WTC11 (cell line): ENCODE measurements at regions not wholly inside any gene's neighbourhood (a gene's known extent, or its start where the extent isn't known, plus 50 kb on each side); places are given as distances from the start of the nearest gene placed in this dataset.

ENCODE experiments used
- ATAC-seq: fragments of 200-7000 bp; cut with Tn5 transposase; 2 replicates; pipeline ENCODE4 v1.10.0; 2021; ENCODE audit warnings: mild to moderate bottlenecking, moderate library complexity
- CTCF ChIA-PET: fragments of 300-600 bp; sonication (Branson Sonifier 250); formaldehyde crosslinking; loops from one replicate; lab custom pipeline; 2021; ENCODE audit warnings: antibody characterized with exemption; lab: Charles Lee
- POLR2A ChIA-PET: fragments of 350-600 bp; sonication (Branson Sonifier 250); formaldehyde crosslinking; loops from one replicate; lab custom pipeline; 2021; ENCODE audit warnings: antibody characterized with exemption; lab: Charles Lee
- DNase-seq: peaks from one replicate; pipeline ENCODE4 v3.0.0; 2021; ENCODE audit warnings: low spot score
- H3K27ac Mint-ChIP-seq: 2 replicates; pipeline ENCODE4 v1.8.0; 2021; ENCODE audit warnings: mixed read lengths
- H3K27me3 Mint-ChIP-seq: 2 replicates; pipeline ENCODE4 v1.8.0; 2021; ENCODE audit warnings: low read depth, mild to moderate bottlenecking, moderate library complexity, mixed read lengths
- H3K36me3 Mint-ChIP-seq: 2 replicates; pipeline ENCODE4 v1.8.0; 2021; ENCODE audit warnings: mixed read lengths
- H3K4me1 Mint-ChIP-seq: 2 replicates; pipeline ENCODE4 v1.8.0; 2022; ENCODE audit warnings: mixed read lengths
- H3K4me3 Mint-ChIP-seq: 2 replicates; pipeline ENCODE4 v1.8.0; 2021; ENCODE audit warnings: mild to moderate bottlenecking, moderate library complexity, mixed read lengths
- H3K9me3 Mint-ChIP-seq: 2 replicates; pipeline ENCODE4 v1.8.0; 2021; ENCODE audit warnings: mixed read lengths
- ELF4 ChIP-seq: sonication (generic); formaldehyde crosslinking; IDR thresholded peaks from 2 replicates; pipeline ENCODE4 v1.8.1; 2022; ENCODE audit warnings: low read depth, mild to moderate bottlenecking, moderate library complexity, missing genetic modification reagents
- ESRRA ChIP-seq: sonication (generic); formaldehyde crosslinking; IDR thresholded peaks from 2 replicates; pipeline ENCODE4 v1.8.1; 2022; ENCODE audit warnings: mild to moderate bottlenecking, missing genetic modification reagents, borderline replicate concordance
- FOXK1 ChIP-seq: sonication (generic); formaldehyde crosslinking; IDR thresholded peaks from 2 replicates; pipeline ENCODE4 v1.8.0; 2022; ENCODE audit warnings: mild to moderate bottlenecking, moderate library complexity, missing genetic modification reagents
- FOXP1 ChIP-seq: sonication (generic); formaldehyde crosslinking; IDR thresholded peaks from 2 replicates; pipeline ENCODE4 v1.8.0; 2022; ENCODE audit warnings: missing genetic modification reagents, mild to moderate bottlenecking, moderate library complexity, borderline replicate concordance
- OVOL2 ChIP-seq: fragments of 250-450 bp; sonication (Bioruptor Pico); IDR thresholded peaks from 2 replicates; pipeline ENCODE4 v1.9.0; 2021; ENCODE audit warnings: mild to moderate bottlenecking, borderline replicate concordance
- SP1 ChIP-seq: sonication (generic); formaldehyde crosslinking; conservative IDR thresholded peaks from 2 replicates; pipeline ENCODE4 v1.8.1; 2022; ENCODE audit warnings: missing genetic modification reagents
- TCF7 ChIP-seq: sonication (generic); formaldehyde crosslinking; IDR thresholded peaks from 2 replicates; pipeline ENCODE4 v1.8.0; 2022; ENCODE audit warnings: mild to moderate bottlenecking, low read depth, missing genetic modification reagents, moderate library complexity
- ZNF396 ChIP-seq: fragments of 250-450 bp; sonication (Bioruptor Pico); IDR thresholded peaks from 2 replicates; pipeline ENCODE4 v1.8.0; 2021; ENCODE audit warnings: mild to moderate bottlenecking, moderate library complexity, borderline replicate concordance
- TF ChIP-seq, protein P1 (sequence below): fragments of 250-450 bp; sonication (Bioruptor Pico); conservative IDR thresholded peaks from 2 replicates; pipeline ENCODE4 v1.9.0; 2021; ENCODE audit warnings: mild to moderate bottlenecking
- TF ChIP-seq, protein P2 (sequence below): sonication (generic); formaldehyde crosslinking; IDR thresholded peaks from 2 replicates; pipeline ENCODE4 v1.8.1; 2023; ENCODE audit warnings: mild to moderate bottlenecking, missing genetic modification reagents, borderline replicate concordance
- TF ChIP-seq, protein P3 (sequence below): sonication (generic); formaldehyde crosslinking; IDR thresholded peaks from 2 replicates; pipeline ENCODE4 v1.8.0; 2022; ENCODE audit warnings: mild to moderate bottlenecking, missing genetic modification reagents
- TF ChIP-seq, protein P4 (sequence below): sonication (generic); formaldehyde crosslinking; IDR thresholded peaks from 2 replicates; pipeline ENCODE4 v1.8.1; 2023; ENCODE audit warnings: mild to moderate bottlenecking, missing genetic modification reagents, moderate library complexity
- TF ChIP-seq, protein P5 (sequence below): sonication (generic); formaldehyde crosslinking; IDR thresholded peaks from 2 replicates; pipeline ENCODE4 v1.8.1; 2022; ENCODE audit warnings: mild to moderate bottlenecking, moderate library complexity, missing genetic modification reagents
- TF ChIP-seq, protein P6 (sequence below): fragments of 250-450 bp; sonication (Bioruptor Pico); IDR thresholded peaks from 2 replicates; pipeline ENCODE4 v1.9.0; 2021; ENCODE audit warnings: mild to moderate bottlenecking, borderline replicate concordance
- TF ChIP-seq, protein P7 (sequence below): fragments of 200-600 bp; IDR thresholded peaks from 2 replicates; pipeline ENCODE4 v1.8.0; 2022; ENCODE audit warnings: antibody characterized with exemption

DNA sequence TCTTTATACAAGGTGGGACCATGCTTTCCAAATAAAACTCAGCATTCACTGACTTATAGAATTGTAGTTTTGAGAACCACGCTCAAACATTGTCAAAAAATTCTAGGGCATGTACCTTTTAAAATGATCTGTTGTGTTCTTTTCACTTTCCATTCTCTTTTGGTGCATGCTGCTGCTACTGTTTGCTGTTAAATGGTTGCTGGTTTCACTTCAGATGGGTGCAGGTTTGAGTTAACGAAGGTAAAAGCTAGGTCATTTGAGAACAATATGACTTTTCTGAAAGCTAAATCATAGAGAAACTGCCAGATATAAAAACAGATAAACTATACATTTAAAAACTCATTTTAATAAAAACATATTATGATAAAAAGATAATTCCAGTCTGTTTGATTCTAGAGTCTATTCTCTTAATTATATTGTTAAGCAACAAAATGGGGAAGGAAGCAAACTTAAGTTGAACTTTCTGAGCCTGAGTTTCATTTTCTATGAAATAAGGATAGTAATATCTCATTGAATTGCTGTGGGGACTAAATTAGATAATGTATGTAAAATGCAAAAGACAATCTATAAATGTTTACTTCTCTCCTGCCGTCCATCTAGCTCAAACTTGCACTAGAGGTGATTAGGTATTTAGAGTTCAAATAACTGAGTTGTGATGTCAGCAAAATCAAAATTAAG is 82.4 kb downstream of the OXSM start:
- DNase-seq (no peak), ATAC-seq (no peak)
- TF ChIP-seq OVOL2 (no peak), ESRRA (no peak), ZNF396 (CRISPR knock-in tag) (no peak), SP1 (CRISPR knock-in tag) (no peak), ELF4 (no peak), TCF7 (CRISPR knock-in tag) (no peak), FOXP1 (CRISPR knock-in tag) (no peak), FOXK1 (no peak)
- TF ChIP-seq, protein P1, sequence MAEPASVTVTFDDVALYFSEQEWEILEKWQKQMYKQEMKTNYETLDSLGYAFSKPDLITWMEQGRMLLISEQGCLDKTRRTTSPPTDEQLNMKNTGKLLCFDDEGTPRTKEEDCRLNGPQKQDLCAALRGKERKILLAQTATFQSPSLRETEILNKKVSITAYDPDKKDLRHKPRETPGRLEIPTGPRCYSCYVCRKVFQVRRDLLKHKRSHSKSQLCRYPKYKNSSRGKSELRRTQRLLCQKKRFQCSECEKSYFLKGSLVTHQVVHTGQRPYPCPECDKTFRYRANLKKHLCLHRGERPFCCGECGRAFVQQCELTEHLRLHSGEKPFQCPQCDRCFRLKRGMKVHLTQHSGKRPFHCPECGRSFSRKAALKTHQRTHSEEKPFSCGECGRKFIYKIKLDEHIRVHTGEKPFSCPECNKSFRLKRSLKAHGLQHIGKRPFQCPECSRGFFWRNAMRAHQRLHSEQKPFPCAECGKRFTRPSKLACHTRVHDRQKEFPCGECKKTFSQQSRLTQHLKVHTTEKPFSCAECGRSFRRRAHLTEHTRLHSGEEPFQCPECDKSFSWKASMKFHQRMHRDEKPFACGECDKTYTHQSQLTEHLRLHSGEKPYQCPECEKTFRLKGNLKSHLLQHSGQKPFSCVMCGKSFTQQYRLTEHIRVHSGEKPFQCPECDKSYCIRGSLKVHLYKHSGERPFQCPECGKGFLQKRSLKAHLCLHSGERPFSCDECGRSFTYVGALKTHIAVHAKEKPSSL (CRISPR knock-in tag): no peak
- TF ChIP-seq, protein P2, sequence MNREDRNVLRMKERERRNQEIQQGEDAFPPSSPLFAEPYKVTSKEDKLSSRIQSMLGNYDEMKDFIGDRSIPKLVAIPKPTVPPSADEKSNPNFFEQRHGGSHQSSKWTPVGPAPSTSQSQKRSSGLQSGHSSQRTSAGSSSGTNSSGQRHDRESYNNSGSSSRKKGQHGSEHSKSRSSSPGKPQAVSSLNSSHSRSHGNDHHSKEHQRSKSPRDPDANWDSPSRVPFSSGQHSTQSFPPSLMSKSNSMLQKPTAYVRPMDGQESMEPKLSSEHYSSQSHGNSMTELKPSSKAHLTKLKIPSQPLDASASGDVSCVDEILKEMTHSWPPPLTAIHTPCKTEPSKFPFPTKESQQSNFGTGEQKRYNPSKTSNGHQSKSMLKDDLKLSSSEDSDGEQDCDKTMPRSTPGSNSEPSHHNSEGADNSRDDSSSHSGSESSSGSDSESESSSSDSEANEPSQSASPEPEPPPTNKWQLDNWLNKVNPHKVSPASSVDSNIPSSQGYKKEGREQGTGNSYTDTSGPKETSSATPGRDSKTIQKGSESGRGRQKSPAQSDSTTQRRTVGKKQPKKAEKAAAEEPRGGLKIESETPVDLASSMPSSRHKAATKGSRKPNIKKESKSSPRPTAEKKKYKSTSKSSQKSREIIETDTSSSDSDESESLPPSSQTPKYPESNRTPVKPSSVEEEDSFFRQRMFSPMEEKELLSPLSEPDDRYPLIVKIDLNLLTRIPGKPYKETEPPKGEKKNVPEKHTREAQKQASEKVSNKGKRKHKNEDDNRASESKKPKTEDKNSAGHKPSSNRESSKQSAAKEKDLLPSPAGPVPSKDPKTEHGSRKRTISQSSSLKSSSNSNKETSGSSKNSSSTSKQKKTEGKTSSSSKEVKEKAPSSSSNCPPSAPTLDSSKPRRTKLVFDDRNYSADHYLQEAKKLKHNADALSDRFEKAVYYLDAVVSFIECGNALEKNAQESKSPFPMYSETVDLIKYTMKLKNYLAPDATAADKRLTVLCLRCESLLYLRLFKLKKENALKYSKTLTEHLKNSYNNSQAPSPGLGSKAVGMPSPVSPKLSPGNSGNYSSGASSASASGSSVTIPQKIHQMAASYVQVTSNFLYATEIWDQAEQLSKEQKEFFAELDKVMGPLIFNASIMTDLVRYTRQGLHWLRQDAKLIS (CRISPR knock-in tag): no peak
- TF ChIP-seq, protein P3, sequence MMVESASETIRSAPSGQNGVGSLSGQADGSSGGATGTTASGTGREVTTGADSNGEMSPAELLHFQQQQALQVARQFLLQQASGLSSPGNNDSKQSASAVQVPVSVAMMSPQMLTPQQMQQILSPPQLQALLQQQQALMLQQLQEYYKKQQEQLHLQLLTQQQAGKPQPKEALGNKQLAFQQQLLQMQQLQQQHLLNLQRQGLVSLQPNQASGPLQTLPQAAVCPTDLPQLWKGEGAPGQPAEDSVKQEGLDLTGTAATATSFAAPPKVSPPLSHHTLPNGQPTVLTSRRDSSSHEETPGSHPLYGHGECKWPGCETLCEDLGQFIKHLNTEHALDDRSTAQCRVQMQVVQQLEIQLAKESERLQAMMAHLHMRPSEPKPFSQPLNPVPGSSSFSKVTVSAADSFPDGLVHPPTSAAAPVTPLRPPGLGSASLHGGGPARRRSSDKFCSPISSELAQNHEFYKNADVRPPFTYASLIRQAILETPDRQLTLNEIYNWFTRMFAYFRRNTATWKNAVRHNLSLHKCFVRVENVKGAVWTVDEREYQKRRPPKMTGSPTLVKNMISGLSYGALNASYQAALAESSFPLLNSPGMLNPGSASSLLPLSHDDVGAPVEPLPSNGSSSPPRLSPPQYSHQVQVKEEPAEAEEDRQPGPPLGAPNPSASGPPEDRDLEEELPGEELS (CRISPR knock-in tag): no peak
- TF ChIP-seq, protein P4, sequence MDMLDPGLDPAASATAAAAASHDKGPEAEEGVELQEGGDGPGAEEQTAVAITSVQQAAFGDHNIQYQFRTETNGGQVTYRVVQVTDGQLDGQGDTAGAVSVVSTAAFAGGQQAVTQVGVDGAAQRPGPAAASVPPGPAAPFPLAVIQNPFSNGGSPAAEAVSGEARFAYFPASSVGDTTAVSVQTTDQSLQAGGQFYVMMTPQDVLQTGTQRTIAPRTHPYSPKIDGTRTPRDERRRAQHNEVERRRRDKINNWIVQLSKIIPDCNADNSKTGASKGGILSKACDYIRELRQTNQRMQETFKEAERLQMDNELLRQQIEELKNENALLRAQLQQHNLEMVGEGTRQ (CRISPR knock-in tag): no peak
- TF ChIP-seq, protein P5, sequence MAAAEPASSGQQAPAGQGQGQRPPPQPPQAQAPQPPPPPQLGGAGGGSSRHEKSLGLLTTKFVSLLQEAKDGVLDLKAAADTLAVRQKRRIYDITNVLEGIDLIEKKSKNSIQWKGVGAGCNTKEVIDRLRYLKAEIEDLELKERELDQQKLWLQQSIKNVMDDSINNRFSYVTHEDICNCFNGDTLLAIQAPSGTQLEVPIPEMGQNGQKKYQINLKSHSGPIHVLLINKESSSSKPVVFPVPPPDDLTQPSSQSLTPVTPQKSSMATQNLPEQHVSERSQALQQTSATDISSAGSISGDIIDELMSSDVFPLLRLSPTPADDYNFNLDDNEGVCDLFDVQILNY (CRISPR knock-in tag): no peak
- TF ChIP-seq, protein P6, sequence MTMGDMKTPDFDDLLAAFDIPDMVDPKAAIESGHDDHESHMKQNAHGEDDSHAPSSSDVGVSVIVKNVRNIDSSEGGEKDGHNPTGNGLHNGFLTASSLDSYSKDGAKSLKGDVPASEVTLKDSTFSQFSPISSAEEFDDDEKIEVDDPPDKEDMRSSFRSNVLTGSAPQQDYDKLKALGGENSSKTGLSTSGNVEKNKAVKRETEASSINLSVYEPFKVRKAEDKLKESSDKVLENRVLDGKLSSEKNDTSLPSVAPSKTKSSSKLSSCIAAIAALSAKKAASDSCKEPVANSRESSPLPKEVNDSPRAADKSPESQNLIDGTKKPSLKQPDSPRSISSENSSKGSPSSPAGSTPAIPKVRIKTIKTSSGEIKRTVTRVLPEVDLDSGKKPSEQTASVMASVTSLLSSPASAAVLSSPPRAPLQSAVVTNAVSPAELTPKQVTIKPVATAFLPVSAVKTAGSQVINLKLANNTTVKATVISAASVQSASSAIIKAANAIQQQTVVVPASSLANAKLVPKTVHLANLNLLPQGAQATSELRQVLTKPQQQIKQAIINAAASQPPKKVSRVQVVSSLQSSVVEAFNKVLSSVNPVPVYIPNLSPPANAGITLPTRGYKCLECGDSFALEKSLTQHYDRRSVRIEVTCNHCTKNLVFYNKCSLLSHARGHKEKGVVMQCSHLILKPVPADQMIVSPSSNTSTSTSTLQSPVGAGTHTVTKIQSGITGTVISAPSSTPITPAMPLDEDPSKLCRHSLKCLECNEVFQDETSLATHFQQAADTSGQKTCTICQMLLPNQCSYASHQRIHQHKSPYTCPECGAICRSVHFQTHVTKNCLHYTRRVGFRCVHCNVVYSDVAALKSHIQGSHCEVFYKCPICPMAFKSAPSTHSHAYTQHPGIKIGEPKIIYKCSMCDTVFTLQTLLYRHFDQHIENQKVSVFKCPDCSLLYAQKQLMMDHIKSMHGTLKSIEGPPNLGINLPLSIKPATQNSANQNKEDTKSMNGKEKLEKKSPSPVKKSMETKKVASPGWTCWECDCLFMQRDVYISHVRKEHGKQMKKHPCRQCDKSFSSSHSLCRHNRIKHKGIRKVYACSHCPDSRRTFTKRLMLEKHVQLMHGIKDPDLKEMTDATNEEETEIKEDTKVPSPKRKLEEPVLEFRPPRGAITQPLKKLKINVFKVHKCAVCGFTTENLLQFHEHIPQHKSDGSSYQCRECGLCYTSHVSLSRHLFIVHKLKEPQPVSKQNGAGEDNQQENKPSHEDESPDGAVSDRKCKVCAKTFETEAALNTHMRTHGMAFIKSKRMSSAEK (CRISPR knock-in tag): no peak
- TF ChIP-seq, protein P7, sequence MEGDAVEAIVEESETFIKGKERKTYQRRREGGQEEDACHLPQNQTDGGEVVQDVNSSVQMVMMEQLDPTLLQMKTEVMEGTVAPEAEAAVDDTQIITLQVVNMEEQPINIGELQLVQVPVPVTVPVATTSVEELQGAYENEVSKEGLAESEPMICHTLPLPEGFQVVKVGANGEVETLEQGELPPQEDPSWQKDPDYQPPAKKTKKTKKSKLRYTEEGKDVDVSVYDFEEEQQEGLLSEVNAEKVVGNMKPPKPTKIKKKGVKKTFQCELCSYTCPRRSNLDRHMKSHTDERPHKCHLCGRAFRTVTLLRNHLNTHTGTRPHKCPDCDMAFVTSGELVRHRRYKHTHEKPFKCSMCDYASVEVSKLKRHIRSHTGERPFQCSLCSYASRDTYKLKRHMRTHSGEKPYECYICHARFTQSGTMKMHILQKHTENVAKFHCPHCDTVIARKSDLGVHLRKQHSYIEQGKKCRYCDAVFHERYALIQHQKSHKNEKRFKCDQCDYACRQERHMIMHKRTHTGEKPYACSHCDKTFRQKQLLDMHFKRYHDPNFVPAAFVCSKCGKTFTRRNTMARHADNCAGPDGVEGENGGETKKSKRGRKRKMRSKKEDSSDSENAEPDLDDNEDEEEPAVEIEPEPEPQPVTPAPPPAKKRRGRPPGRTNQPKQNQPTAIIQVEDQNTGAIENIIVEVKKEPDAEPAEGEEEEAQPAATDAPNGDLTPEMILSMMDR: no peak
- ChIA-PET POLR2A (no interaction called here), CTCF (interaction anchor here (1.3 kb wide), 1 partner anchor 15 kb away, joined by 4 read pairs; no protein-coding TSS in a partner anchor)
- H3K27me3 Mint-ChIP-seq: no peaks in the 10 kb centered on the region
- H3K9me3 Mint-ChIP-seq: peaks cover 14% of the 10 kb centered on the region
- no peak overlapping the region for H3K27ac Mint-ChIP-seq
- no peaks in the 10 kb centered on the region for H3K36me3 Mint-ChIP-seq
- H3K4me3 Mint-ChIP-seq: no peak overlapping the region
- H3K4me1 Mint-ChIP-seq: peaks cover 3% of the 10 kb centered on the region; the same call in 1 of the 2 replicates
